ENCODE measurements at regions not wholly inside any gene's neighbourhood (a gene's known extent, or its start where the extent isn't known, plus 50 kb on each side); places are given as distances from the start of the nearest gene placed in this dataset.

DNA sequence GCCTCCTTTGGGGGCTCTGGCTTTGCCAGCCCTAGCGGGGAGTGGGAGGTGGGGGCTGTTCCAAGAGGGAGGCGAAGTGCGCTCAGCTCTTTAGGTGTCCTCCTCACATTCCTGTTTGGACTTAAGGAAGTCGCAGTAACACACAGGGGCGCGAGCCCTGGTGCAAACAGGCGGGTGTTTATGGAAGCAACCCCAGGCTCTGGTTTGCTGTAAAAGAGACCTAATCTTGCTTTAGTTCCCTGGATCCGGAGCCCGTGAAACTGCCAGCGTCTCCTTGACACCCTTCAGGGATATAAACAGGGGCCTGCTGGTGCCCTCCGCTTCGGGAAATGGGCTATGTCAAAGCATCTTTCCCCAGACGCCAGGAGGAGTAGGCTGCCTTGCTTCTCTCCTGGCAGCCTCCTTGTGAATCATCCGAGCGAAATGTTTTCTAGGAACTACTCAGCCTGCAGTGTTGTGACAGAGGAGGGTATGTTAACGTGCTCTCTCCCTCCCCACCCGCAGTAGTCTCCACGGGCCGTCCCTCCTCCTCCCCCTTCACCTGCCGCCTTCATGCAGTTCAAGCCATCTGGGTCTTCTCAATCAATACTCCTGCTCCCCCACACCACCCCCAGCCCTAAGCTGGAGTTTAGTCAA is 168.0 kb upstream of the LRFN2 start:
- Histone ChIP-seq H3K9me3 (ENCODE audit: control insufficient read depth in 2 of 2, low read length in 2 of 2) (no peaks in the 10 kb centered on the region), H3K4me3 (ENCODE audit: low read length in 2 of 2) (peak overlapping the region; percentile 41 to 52)

GRCh38 chr6:40754461-40755045 is 167.4 kb upstream of the LRFN2 start:
- peak overlapping the region; percentile 51 to 59 for H3K9ac ChIP-seq (ENCODE audit: low read length in 2 of 2)

More for the DNA sequence above, 168.0 kb upstream of the LRFN2 start:
- no peaks in the 10 kb centered on the region for H3K36me3 ChIP-seq (ENCODE audit: control insufficient read depth in 2 of 2, insufficient read depth in 2 of 2, low read length in 2 of 2)
- H3K27me3 ChIP-seq (ENCODE audit: control insufficient read depth in 1 of 2, insufficient read depth in 2 of 2, low read length in 2 of 2), result no peaks in the 10 kb centered on the region
- H3K27ac ChIP-seq (ENCODE audit: low read length), result peak overlapping the region; percentile 88
- peak overlapping the region; percentile 51 to 59 for H3K9ac ChIP-seq (ENCODE audit: low read length in 2 of 2)
- peaks cover 39% of the 10 kb centered on the region for H3K4me1 ChIP-seq (ENCODE audit: control insufficient read depth, insufficient read depth, low read length)

GRCh38 chr6:40753675-40754448 is 166.7 kb upstream of the LRFN2 start:
- peak overlapping the region; percentile 88 for H3K27ac ChIP-seq (ENCODE audit: low read length)
- no peak overlapping the region for H3K4me3 ChIP-seq (ENCODE audit: low read length in 2 of 2)
- no peaks in the 10 kb centered on the region for H3K27me3 ChIP-seq (ENCODE audit: control insufficient read depth in 1 of 2, insufficient read depth in 2 of 2, low read length in 2 of 2)

More at GRCh38 chr6:40754461-40755045, 167.4 kb upstream of the LRFN2 start:
- Histone ChIP-seq H3K9me3 (ENCODE audit: control insufficient read depth in 2 of 2, low read length in 2 of 2) (no peaks in the 10 kb centered on the region), H3K27me3 (ENCODE audit: control insufficient read depth in 1 of 2, insufficient read depth in 2 of 2, low read length in 2 of 2) (no peaks in the 10 kb centered on the region), H3K27ac (ENCODE audit: low read length) (peak overlapping the region; percentile 88), H3K36me3 (ENCODE audit: control insufficient read depth in 2 of 2, insufficient read depth in 2 of 2, low read length in 2 of 2) (no peaks in the 10 kb centered on the region), H3K4me3 (ENCODE audit: low read length in 2 of 2) (peak overlapping the region; percentile 41 to 52), H3K4me1 (ENCODE audit: control insufficient read depth, insufficient read depth, low read length) (peaks cover 33% of the 10 kb centered on the region)

DNA sequence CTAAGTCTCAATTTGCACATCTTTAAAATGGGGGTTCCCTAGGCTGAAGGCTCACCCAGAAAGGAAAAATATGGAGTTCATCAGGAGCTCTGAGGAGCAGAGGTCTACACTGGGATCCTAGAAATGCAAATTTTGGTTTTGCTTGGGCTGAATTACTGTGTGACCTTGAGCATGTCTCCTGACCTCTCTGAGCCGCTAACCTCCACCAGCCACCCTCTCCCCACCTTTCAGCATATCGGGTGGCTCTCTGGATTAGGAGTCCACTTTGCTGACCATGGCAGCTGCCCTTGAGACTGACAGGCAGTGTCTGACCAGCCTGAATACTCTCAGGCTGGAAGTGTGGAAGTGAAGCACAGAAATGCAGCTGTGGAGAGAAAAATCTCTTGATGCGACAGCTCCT is 165.9 kb upstream of the LRFN2 start:
- Histone ChIP-seq H3K27me3 (ENCODE audit: control insufficient read depth in 1 of 2, insufficient read depth in 2 of 2, low read length in 2 of 2) (no peaks in the 10 kb centered on the region), H3K9ac (ENCODE audit: low read length in 2 of 2) (no peak overlapping the region), H3K4me3 (ENCODE audit: low read length in 2 of 2) (no peak overlapping the region), H3K4me1 (ENCODE audit: control insufficient read depth, insufficient read depth, low read length) (peaks cover 21% of the 10 kb centered on the region), H3K27ac (ENCODE audit: low read length) (no peak overlapping the region), H3K36me3 (ENCODE audit: control insufficient read depth in 2 of 2, insufficient read depth in 2 of 2, low read length in 2 of 2) (no peaks in the 10 kb centered on the region), H3K9me3 (ENCODE audit: control insufficient read depth in 2 of 2, low read length in 2 of 2) (no peaks in the 10 kb centered on the region)

More at GRCh38 chr6:40753675-40754448, 166.7 kb upstream of the LRFN2 start:
- Histone ChIP-seq H3K36me3 (ENCODE audit: control insufficient read depth in 2 of 2, insufficient read depth in 2 of 2, low read length in 2 of 2) (no peaks in the 10 kb centered on the region), H3K4me1 (ENCODE audit: control insufficient read depth, insufficient read depth, low read length) (peaks cover 27% of the 10 kb centered on the region), H3K9me3 (ENCODE audit: control insufficient read depth in 2 of 2, low read length in 2 of 2) (no peaks in the 10 kb centered on the region), H3K9ac (ENCODE audit: low read length in 2 of 2) (peak overlapping the region in 1 of 2 donors; percentile 59)

- Histone ChIP-seq H3K27me3 (ENCODE audit: control insufficient read depth in 1 of 2, insufficient read depth in 2 of 2, low read length in 2 of 2) (no peaks in the 10 kb centered on the region), H3K27ac (ENCODE audit: low read length) (no peak overlapping the region), H3K9ac (ENCODE audit: low read length in 2 of 2) (no peak overlapping the region), H3K4me3 (ENCODE audit: low read length in 2 of 2) (no peak overlapping the region), H3K9me3 (ENCODE audit: control insufficient read depth in 2 of 2, low read length in 2 of 2) (no peaks in the 10 kb centered on the region), H3K4me1 (ENCODE audit: control insufficient read depth, insufficient read depth, low read length) (no peaks in the 10 kb centered on the region), H3K36me3 (ENCODE audit: control insufficient read depth in 2 of 2, insufficient read depth in 2 of 2, low read length in 2 of 2) (no peaks in the 10 kb centered on the region)
Observed at GRCh38 chr6:40744835-40745234, 157.7 kb upstream of the LRFN2 start.

- Histone ChIP-seq H3K27ac (ENCODE audit: low read length) (no peak overlapping the region), H3K36me3 (ENCODE audit: control insufficient read depth in 2 of 2, insufficient read depth in 2 of 2, low read length in 2 of 2) (no peaks in the 10 kb centered on the region), H3K9me3 (ENCODE audit: control insufficient read depth in 2 of 2, low read length in 2 of 2) (no peaks in the 10 kb centered on the region), H3K9ac (ENCODE audit: low read length in 2 of 2) (no peak overlapping the region), H3K4me3 (ENCODE audit: low read length in 2 of 2) (no peak overlapping the region), H3K27me3 (ENCODE audit: control insufficient read depth in 1 of 2, insufficient read depth in 2 of 2, low read length in 2 of 2) (peaks cover 0 to 2% of the 10 kb centered on the region in 2 donors), H3K4me1 (ENCODE audit: control insufficient read depth, insufficient read depth, low read length) (no peaks in the 10 kb centered on the region)
Observed at GRCh38 chr6:40743690-40744446, 156.7 kb upstream of the LRFN2 start.

DNA sequence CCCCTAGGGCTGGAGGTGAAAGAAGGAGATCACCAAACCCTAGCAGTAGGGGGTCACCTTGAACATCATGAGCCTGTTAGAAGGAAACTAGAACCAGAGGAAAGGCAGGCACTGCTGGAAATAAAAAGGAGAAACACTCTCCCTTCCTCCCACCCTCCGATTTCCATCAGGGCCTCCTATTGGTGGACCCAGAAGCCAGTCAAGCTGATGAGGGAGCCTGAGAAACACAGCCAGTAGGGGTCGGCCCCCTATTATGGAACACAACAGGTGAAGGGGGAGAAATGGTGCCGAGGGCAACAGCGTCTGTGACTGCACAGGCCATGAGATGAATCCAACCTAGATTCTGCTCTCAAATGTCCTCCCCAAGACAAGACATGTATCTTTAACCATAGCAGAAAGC is 156.1 kb upstream of the LRFN2 start:
- H3K27me3 ChIP-seq (ENCODE audit: control insufficient read depth in 1 of 2, insufficient read depth in 2 of 2, low read length in 2 of 2), result peaks cover 0 to 2% of the 10 kb centered on the region in 2 donors
- H3K4me3 ChIP-seq (ENCODE audit: low read length in 2 of 2), result no peak overlapping the region
- H3K36me3 ChIP-seq (ENCODE audit: control insufficient read depth in 2 of 2, insufficient read depth in 2 of 2, low read length in 2 of 2), result no peaks in the 10 kb centered on the region
- H3K4me1 ChIP-seq (ENCODE audit: control insufficient read depth, insufficient read depth, low read length), result no peaks in the 10 kb centered on the region
- H3K9ac ChIP-seq (ENCODE audit: low read length in 2 of 2), result no peak overlapping the region
- no peaks in the 10 kb centered on the region for H3K9me3 ChIP-seq (ENCODE audit: control insufficient read depth in 2 of 2, low read length in 2 of 2)
- H3K27ac ChIP-seq (ENCODE audit: low read length), result no peak overlapping the region

GRCh38 chr6:40740518-40740917 is 153.4 kb upstream of the LRFN2 start:
- no peaks in the 10 kb centered on the region for H3K4me1 ChIP-seq (ENCODE audit: control insufficient read depth, insufficient read depth, low read length)
- peaks cover 0 to 4% of the 10 kb centered on the region in 2 donors for H3K27me3 ChIP-seq (ENCODE audit: control insufficient read depth in 1 of 2, insufficient read depth in 2 of 2, low read length in 2 of 2)
- H3K27ac ChIP-seq (ENCODE audit: low read length), result no peak overlapping the region
- no peak overlapping the region for H3K4me3 ChIP-seq (ENCODE audit: low read length in 2 of 2)
- no peak overlapping the region for H3K9ac ChIP-seq (ENCODE audit: low read length in 2 of 2)
- no peaks in the 10 kb centered on the region for H3K9me3 ChIP-seq (ENCODE audit: control insufficient read depth in 2 of 2, low read length in 2 of 2)
- no peaks in the 10 kb centered on the region for H3K36me3 ChIP-seq (ENCODE audit: control insufficient read depth in 2 of 2, insufficient read depth in 2 of 2, low read length in 2 of 2)

- Histone ChIP-seq H3K27ac (ENCODE audit: low read length) (no peak overlapping the region), H3K36me3 (ENCODE audit: control insufficient read depth in 2 of 2, insufficient read depth in 2 of 2, low read length in 2 of 2) (no peaks in the 10 kb centered on the region), H3K4me3 (ENCODE audit: low read length in 2 of 2) (no peak overlapping the region), H3K27me3 (ENCODE audit: control insufficient read depth in 1 of 2, insufficient read depth in 2 of 2, low read length in 2 of 2) (peaks cover 0 to 4% of the 10 kb centered on the region in 2 donors), H3K9ac (ENCODE audit: low read length in 2 of 2) (no peak overlapping the region), H3K4me1 (ENCODE audit: control insufficient read depth, insufficient read depth, low read length) (no peaks in the 10 kb centered on the region), H3K9me3 (ENCODE audit: control insufficient read depth in 2 of 2, low read length in 2 of 2) (no peaks in the 10 kb centered on the region)
Observed at GRCh38 chr6:40738551-40739193, 151.5 kb upstream of the LRFN2 start.

GRCh38 chr6:40735521-40735920 is 148.4 kb upstream of the LRFN2 start:
- H3K4me3 ChIP-seq (ENCODE audit: low read length in 2 of 2), result no peak overlapping the region
- H3K9ac ChIP-seq (ENCODE audit: low read length in 2 of 2), result no peak overlapping the region

More at GRCh38 chr6:40735521-40735920, 148.4 kb upstream of the LRFN2 start:
- no peaks in the 10 kb centered on the region for H3K36me3 ChIP-seq (ENCODE audit: control insufficient read depth in 2 of 2, insufficient read depth in 2 of 2, low read length in 2 of 2)
- no peak overlapping the region for H3K27ac ChIP-seq (ENCODE audit: low read length)
- H3K4me1 ChIP-seq (ENCODE audit: control insufficient read depth, insufficient read depth, low read length), result no peaks in the 10 kb centered on the region
- peaks cover 0 to 4% of the 10 kb centered on the region in 2 donors for H3K27me3 ChIP-seq (ENCODE audit: control insufficient read depth in 1 of 2, insufficient read depth in 2 of 2, low read length in 2 of 2)
- H3K9me3 ChIP-seq (ENCODE audit: control insufficient read depth in 2 of 2, low read length in 2 of 2), result no peaks in the 10 kb centered on the region

Measured in stomach smooth muscle (tissue), 2 donors.